H1 (cell line): ENCODE measurements at regions not wholly inside any gene's neighbourhood (a gene's known extent, or its start where the extent isn't known, plus 50 kb on each side); places are given as distances from the start of the nearest gene placed in this dataset.

Experiments used
- CTCF ChIA-PET: fragments of 300-600 bp; sonication (Branson Sonifier 250); formaldehyde crosslinking; loops from one replicate; lab custom pipeline; 2021; ENCODE audit not compliant: partially characterized antibody; lab: Charles Lee
- POLR2A ChIA-PET: fragments of 300-600 bp; sonication (Branson Sonifier 250); formaldehyde crosslinking; loops from one replicate; lab custom pipeline; 2021; ENCODE audit warnings: inconsistent platforms; ENCODE audit not compliant: partially characterized antibody; lab: Charles Lee
- DNase-seq, 2 experiments: peaks; one replicate each; pipeline versions ENCODE4 v3.0.0 to v3.0.0-alpha.2; 2010 to 2022; ENCODE audit warnings: low spot score in 2 of 2, low read depth in 1 of 2, mixed read lengths in 1 of 2
- FAIRE-seq: peaks from 2 replicates; lab custom pipeline; 2011; peaks lifted over from hg19 to GRCh38; lab: Jason Lieb, UNC
- H2AFZ ChIP-seq: 2 replicates; pipeline ENCODE4 v1.8.1; 2012; ENCODE audit warnings: low read length, inconsistent platforms
- H2AK5ac ChIP-seq: 2 replicates; pipeline ENCODE4 v1.6.1; 2013; ENCODE audit warnings: low read depth, low read length
- H2BK120ac ChIP-seq: replicated peaks from 2 replicates; pipeline ENCODE3; 2013; ENCODE audit warnings: low read depth, low read length, inconsistent platforms
- H2BK12ac ChIP-seq: 2 replicates; pipeline ENCODE4 v1.6.1; 2013; ENCODE audit warnings: low read depth, low read length
- H2BK15ac ChIP-seq: 2 replicates; pipeline ENCODE4 v1.6.1; 2013; ENCODE audit warnings: low read length
- H2BK20ac ChIP-seq: 2 replicates; pipeline ENCODE4 v1.6.1; 2013; ENCODE audit warnings: low read length
- H2BK5ac ChIP-seq: 2 replicates; pipeline ENCODE4 v1.6.1; 2013; ENCODE audit warnings: low read depth, low read length
- H3K14ac ChIP-seq: 2 replicates; pipeline ENCODE4 v1.6.1; 2013; ENCODE audit warnings: inconsistent platforms; ENCODE audit not compliant: insufficient read length
- H3K18ac ChIP-seq: 2 replicates; pipeline ENCODE4 v1.6.1; 2013; ENCODE audit warnings: low read length; ENCODE audit errors: extremely low read depth
- H3K23ac ChIP-seq: 2 replicates; pipeline ENCODE4 v1.6.1; 2013; ENCODE audit warnings: inconsistent platforms; ENCODE audit not compliant: insufficient read length
- H3K23me2 ChIP-seq: 2 replicates; pipeline ENCODE4 v1.6.1; 2013; ENCODE audit warnings: low read depth, low read length
- H3K27ac ChIP-seq: 2 replicates; pipeline ENCODE4 v1.6.1; 2011; ENCODE audit warnings: low read depth, low read length, inconsistent platforms
- H3K27me3 ChIP-seq, 4 experiments: replicated peaks in 1 of 4; 1 replicate in 1 of 4; 2 replicates in 3 of 4; pipeline versions ENCODE4 v1.6.1 to v1.8.1; 2011 to 2013; ENCODE audit warnings: low read length in 3 of 4, mild to moderate bottlenecking in 3 of 4, inconsistent platforms in 2 of 4, mixed read lengths in 2 of 4, moderate library complexity in 1 of 4; ENCODE audit not compliant: control insufficient read depth in 3 of 4, insufficient read depth in 3 of 4; ENCODE audit errors: extremely low read depth in 1 of 4
- H3K36me3 ChIP-seq, 4 experiments: 2 replicates each; pipeline versions ENCODE4 v1.6.1 to v1.8.1; 2011 to 2013; ENCODE audit warnings: mild to moderate bottlenecking in 4 of 4, low read length in 3 of 4, moderate library complexity in 2 of 4, control low read depth in 1 of 4, inconsistent platforms in 1 of 4; ENCODE audit not compliant: insufficient read depth in 4 of 4, control insufficient read depth in 2 of 4
- H3K4ac ChIP-seq: replicated peaks from 2 replicates; pipeline ENCODE3; 2013; ENCODE audit warnings: low read length, low read depth, mixed read lengths, inconsistent platforms; ENCODE audit not compliant: insufficient read length
- H3K4me1 ChIP-seq, 4 experiments: replicated peaks in 1 of 4; 1 replicate in 1 of 4; 2 replicates in 3 of 4; pipeline versions ENCODE4 v1.6.1 to v1.8.1; 2011 to 2013; ENCODE audit warnings: low read length in 3 of 4, inconsistent platforms in 2 of 4, mixed read lengths in 1 of 4; ENCODE audit not compliant: insufficient read depth in 4 of 4, control insufficient read depth in 3 of 4
- H3K4me2 ChIP-seq, 2 experiments: 2 replicates each; pipeline versions ENCODE4 v1.6.1 to v1.8.1; 2011 to 2013; ENCODE audit warnings: low read depth in 2 of 2, low read length in 2 of 2, control low read depth in 1 of 2, inconsistent platforms in 1 of 2, mild to moderate bottlenecking in 1 of 2; ENCODE audit not compliant: insufficient read depth in 1 of 2
- H3K4me3 ChIP-seq, 4 experiments: fragments of 200-600, 300-600 bp in 1 of 4; sonication (generic), shearing (Covaris generic), sonication (Bioruptor Twin) in 1 of 4; 2 replicates each; pipeline versions ENCODE4 v1.5.1 to v1.8.1; 2011 to 2016; ENCODE audit warnings: low read length in 4 of 4, low read depth in 3 of 4, control low read depth in 2 of 4, inconsistent platforms in 2 of 4, mild to moderate bottlenecking in 2 of 4, mixed read lengths in 1 of 4, moderate library complexity in 1 of 4; ENCODE audit not compliant: insufficient read depth in 2 of 4; ENCODE audit errors: extremely low read depth in 1 of 4
- H3K56ac ChIP-seq: replicated peaks from 2 replicates; pipeline ENCODE3; 2013; ENCODE audit warnings: low read depth, mild to moderate bottlenecking, mixed read lengths, low read length, inconsistent platforms; ENCODE audit not compliant: insufficient read length
- H3K79me1 ChIP-seq: 2 replicates; pipeline ENCODE4 v1.6.1; 2013; ENCODE audit warnings: low read depth, low read length, control low read depth
- H3K79me2 ChIP-seq, 2 experiments: 2 replicates each; pipeline versions ENCODE4 v1.6.1 to v1.8.1; 2012 to 2013; ENCODE audit warnings: low read length in 2 of 2, mild to moderate bottlenecking in 2 of 2, inconsistent platforms in 1 of 2; ENCODE audit not compliant: insufficient read depth in 2 of 2, control insufficient read depth in 1 of 2
- H3K9ac ChIP-seq, 4 experiments: replicated peaks in 1 of 4; 1 replicate in 1 of 4; 2 replicates in 3 of 4; pipeline versions ENCODE4 v1.6.1 to v1.8.1; 2011 to 2013; ENCODE audit warnings: low read depth in 3 of 4, low read length in 3 of 4, control low read depth in 2 of 4, mild to moderate bottlenecking in 2 of 4, moderate library complexity in 2 of 4, inconsistent platforms in 1 of 4; ENCODE audit errors: extremely low read depth in 1 of 4
- H3K9me3 ChIP-seq, 2 experiments: 2 replicates each; pipeline versions ENCODE4 v1.6.1 to v1.8.1; 2012 to 2013; ENCODE audit warnings: mild to moderate bottlenecking in 2 of 2, moderate library complexity in 2 of 2, control low read depth in 1 of 2, inconsistent platforms in 1 of 2, low read depth in 1 of 2, low read length in 1 of 2, mixed read lengths in 1 of 2; ENCODE audit not compliant: insufficient read depth in 2 of 2
- H4K20me1 ChIP-seq, 2 experiments: replicated peaks in 1 of 2; 2 replicates each; pipeline versions ENCODE3 to v1.8.1; 2011 to 2013; ENCODE audit warnings: inconsistent platforms in 2 of 2, low read length in 2 of 2, mild to moderate bottlenecking in 1 of 2; ENCODE audit not compliant: insufficient read depth in 2 of 2, control insufficient read depth in 1 of 2
- H4K5ac ChIP-seq: 2 replicates; pipeline ENCODE4 v1.6.1; 2013; ENCODE audit warnings: low read length, low read depth, mixed read lengths, inconsistent platforms; ENCODE audit not compliant: insufficient read length
- H4K8ac ChIP-seq: 2 replicates; pipeline ENCODE4 v1.8.0; 2013; ENCODE audit warnings: mild to moderate bottlenecking, moderate library complexity, low read length, inconsistent platforms; ENCODE audit not compliant: insufficient read depth; ENCODE audit errors: extremely low read depth
- H4K91ac ChIP-seq: replicated peaks from 2 replicates; pipeline ENCODE3; 2013; ENCODE audit warnings: low read length, mixed read lengths, inconsistent platforms; ENCODE audit not compliant: insufficient read length
- BRCA1 ChIP-seq: IDR thresholded peaks from 2 replicates; pipeline ENCODE4 v1.6.1; 2012; ENCODE audit warnings: low read depth, low read length, improper control_type of control experiment
- CBX5 ChIP-seq: fragments of 300-800, 300-1000 bp; sonication (generic); IDR thresholded peaks from 2 replicates; pipeline ENCODE4 v1.7.1; 2016; ENCODE audit warnings: antibody characterized with exemption, low read length, low read depth
- CHD2 ChIP-seq: IDR thresholded peaks from 2 replicates; pipeline ENCODE4 v1.6.1; 2012; ENCODE audit warnings: low read length, improper control_type of control experiment
- JUND ChIP-seq: IDR thresholded peaks from 2 replicates; pipeline ENCODE4 v1.6.1; 2011; ENCODE audit warnings: mild to moderate bottlenecking, improper control_type of control experiment, low read length
- KDM5A ChIP-seq: fragments of 200-600 bp; IDR thresholded peaks from 2 replicates; pipeline ENCODE4 v1.7.1; 2012; ENCODE audit warnings: mild to moderate bottlenecking, low read length, inconsistent platforms, mixed read lengths
- RFX5 ChIP-seq: IDR thresholded peaks from 2 replicates; pipeline ENCODE4 v1.6.1; 2011; ENCODE audit warnings: low read depth, low read length, improper control_type of control experiment, borderline replicate concordance
- TAF1 ChIP-seq: IDR thresholded peaks from 2 replicates; pipeline ENCODE4 v1.6.1; 2011; ENCODE audit warnings: mild to moderate bottlenecking, low read depth, low read length
- WGBS, 2 experiments: shearing (Covaris generic) in 1 of 2; methylation state at CpG; one replicate each; pipeline versions ENCODE4 v1.1.6 to v1.1.7; 2013 to 2015; ENCODE audit warnings: low lambda C conversion rate in 2 of 2, mixed read lengths in 2 of 2, inconsistent platforms in 1 of 2, low coverage in 1 of 2, missing lambda C conversion rate in 1 of 2; ENCODE audit not compliant: insufficient replicate concordance in 2 of 2, insufficient coverage in 1 of 2, insufficient read length in 1 of 2; ENCODE audit errors: extremely low coverage in 1 of 2, missing lambda C conversion rate in 1 of 2; 5-methylcytosine and 5-hydroxymethylcytosine counted together

DNA sequence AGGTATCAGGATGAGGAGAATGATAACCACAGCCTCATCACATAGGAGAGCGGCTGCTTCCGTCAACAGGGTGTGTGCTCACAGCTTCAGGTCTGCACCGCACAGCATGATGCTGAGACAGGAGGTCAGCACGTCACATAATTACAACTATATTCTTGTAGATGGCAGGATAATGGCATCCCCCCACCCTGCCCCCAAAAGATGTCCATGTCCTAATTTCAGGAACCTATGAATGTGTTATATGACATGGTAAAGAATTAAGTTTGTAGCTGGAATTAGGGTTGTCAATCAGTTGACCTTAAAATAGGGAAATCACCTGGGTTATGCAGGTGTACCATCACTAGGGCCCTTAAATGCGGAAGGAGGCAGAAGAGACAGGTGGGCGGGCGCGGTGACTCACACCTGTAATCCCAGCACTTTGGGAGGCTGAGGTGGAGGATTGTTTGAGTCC, 73.9 kb downstream of the ARL4C start:
- H3K27ac ChIP-seq, result no peak overlapping the region
- no peaks in the 10 kb centered on the region for H3K36me3 ChIP-seq
- H3K56ac ChIP-seq, result no peak overlapping the region
- no peak overlapping the region for H3K23ac ChIP-seq
- no peak overlapping the region for H2AFZ ChIP-seq
- H3K18ac ChIP-seq, result no peak overlapping the region
- no peak overlapping the region for H2BK120ac ChIP-seq
- H4K91ac ChIP-seq, result no peak overlapping the region
- H2BK20ac ChIP-seq, result no peak overlapping the region
- no peak overlapping the region for H3K9ac ChIP-seq
- no peak overlapping the region for H2BK12ac ChIP-seq
- no peaks in the 10 kb centered on the region for H3K79me1 ChIP-seq
- no peaks in the 10 kb centered on the region for H3K79me2 ChIP-seq
- no peak for DNase-seq
- no peak overlapping the region for H4K5ac ChIP-seq
- H3K9me3 ChIP-seq, result no peaks in the 10 kb centered on the region
- no peak overlapping the region for H3K14ac ChIP-seq
- H3K4me1 ChIP-seq, result peaks cover 0 to 7% (median 6%) of the 10 kb centered on the region in 4 experiments; a peak in 4 of 7 replicates
- H2BK5ac ChIP-seq, result no peak overlapping the region
- no peak overlapping the region for H3K4me2 ChIP-seq
- H3K4ac ChIP-seq, result no peak overlapping the region
- WGBS, 2 experiments, result 94% methylated on average over 8 of the region's 8 CpGs; no CpG with 5 or more reads in 1 of the 2 experiments
- CTCF ChIA-PET, result interaction anchor here (0.5 to 1.5 kb wide), 4 partner anchors 10 to 288 kb away, joined by 3 to 4 read pairs (median 3); no protein-coding TSS in a partner anchor
- H3K4me3 ChIP-seq, result no peak overlapping the region
- TF ChIP-seq CBX5, result no peak
- TF ChIP-seq KDM5A, result no peak
- no peak for TF ChIP-seq JUND
- TF ChIP-seq TAF1, result no peak
- no peak for TF ChIP-seq BRCA1
- TF ChIP-seq RFX5, result no peak
- no peak for TF ChIP-seq CHD2
- TF ChIP-seq, all 59 proteins: peak for 0
- H4K8ac ChIP-seq, result no peak overlapping the region
- POLR2A ChIA-PET, result no interaction called here
- no peaks in the 10 kb centered on the region for H4K20me1 ChIP-seq
- H2AK5ac ChIP-seq, result no peak overlapping the region
- H3K27me3 ChIP-seq, result peaks cover 0 to 20% (median 17%) of the 10 kb centered on the region in 4 experiments; a peak in 6 of 7 replicates
- H2BK15ac ChIP-seq, result no peak overlapping the region
- no peaks in the 10 kb centered on the region for H3K23me2 ChIP-seq
- no peak for FAIRE-seq
